UCSD-AML1 (cell line): ENCODE measurements at regions not wholly inside any gene's neighbourhood (a gene's known extent, or its start where the extent isn't known, plus 50 kb on each side); places are given as distances from the start of the nearest gene placed in this dataset.

Experiments
- DNase-seq: peaks from one replicate; lab custom pipeline; 2025; ENCODE audit not compliant: unreplicated experiment; lab: John Stamatoyannopoulos, UW

DNA sequence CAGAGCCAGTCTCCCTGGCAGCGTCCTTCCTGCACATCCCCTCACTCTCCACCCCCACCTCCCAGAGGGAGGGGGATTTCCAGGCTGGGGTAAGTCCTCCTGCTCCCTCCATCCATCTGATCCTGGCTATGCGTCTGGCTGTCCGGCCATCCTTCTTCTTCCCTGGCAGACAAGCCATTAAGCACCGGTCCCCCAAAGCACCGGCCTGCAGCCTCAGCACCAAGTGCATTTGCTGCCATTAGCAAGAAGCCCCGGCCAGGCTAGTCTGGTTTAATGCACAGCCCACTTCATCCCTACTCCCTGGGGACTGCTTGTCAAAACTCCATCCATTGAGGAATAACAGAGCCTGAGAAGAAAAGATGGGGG, 208.7 kb upstream of the IER5L start:
- no peak for DNase-seq

DNA sequence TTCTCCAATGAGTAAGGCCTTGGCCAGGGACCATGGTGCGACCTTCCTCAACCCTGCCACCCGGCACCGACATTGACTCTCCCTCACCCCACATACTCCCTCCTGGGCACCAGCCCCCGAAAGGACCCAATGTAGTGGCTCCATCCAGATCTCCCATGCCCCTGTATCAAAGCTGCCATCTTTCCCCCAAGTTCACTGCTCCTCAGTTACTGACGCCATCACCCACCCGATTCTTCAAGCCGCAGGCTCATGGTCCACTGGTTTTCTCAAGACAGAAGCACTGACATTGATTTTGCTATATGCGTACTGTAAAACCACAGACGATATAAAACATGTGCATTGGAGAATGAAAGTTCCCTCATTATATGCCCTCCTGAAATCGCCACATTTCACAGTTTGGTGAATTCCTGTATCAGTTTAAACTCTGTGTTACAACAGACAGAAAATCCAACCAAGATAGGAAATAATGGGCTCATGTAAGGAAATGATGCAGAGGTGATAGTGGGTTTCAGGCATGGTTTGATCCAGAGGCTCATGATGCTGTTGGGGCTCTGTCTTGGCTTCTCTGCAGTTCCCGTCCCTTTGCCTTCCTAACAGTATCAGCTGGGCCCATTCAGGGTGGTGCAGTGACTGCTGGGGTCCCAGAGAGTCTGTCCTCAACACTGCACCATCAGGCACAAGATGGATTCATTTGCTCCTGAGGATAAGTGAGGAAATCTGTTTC, 207.3 kb upstream of the IER5L start:
- no peak for DNase-seq

DNA sequence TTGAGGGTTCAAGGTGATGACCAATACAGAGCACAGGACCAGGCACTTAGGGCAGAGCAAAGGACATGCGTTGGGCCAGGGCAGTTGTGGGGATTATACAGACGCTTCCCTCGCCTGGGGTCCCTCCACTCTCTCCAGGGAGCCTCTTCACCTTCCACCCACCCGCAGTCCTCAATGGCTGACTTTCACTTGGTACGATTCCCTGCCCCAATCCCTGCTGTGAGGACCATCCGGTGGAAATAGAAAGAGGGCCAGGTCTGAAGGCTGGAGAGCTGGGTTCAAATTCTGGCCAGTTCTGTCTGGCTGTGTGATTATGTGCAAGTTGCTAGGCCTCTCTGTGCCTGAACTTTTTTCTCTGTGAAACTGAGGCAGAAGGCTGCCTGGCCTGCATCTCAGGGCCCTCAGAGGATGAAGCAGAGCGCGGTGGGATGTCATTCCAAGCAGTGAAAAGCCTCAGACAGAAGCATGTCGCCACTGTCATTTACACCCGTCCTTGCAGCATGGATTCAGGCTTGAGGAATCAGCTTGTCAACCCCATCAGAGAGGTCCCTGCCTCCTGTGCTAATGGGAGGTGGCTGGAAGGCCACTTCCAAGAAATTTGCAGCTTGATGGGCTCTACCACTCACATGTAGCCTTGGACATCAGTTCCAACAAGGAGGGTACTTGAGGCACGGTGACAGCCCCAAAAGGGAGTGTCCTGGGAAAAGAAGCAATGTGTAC, 206.6 kb upstream of the IER5L start:
- DNase-seq = no peak

DNA sequence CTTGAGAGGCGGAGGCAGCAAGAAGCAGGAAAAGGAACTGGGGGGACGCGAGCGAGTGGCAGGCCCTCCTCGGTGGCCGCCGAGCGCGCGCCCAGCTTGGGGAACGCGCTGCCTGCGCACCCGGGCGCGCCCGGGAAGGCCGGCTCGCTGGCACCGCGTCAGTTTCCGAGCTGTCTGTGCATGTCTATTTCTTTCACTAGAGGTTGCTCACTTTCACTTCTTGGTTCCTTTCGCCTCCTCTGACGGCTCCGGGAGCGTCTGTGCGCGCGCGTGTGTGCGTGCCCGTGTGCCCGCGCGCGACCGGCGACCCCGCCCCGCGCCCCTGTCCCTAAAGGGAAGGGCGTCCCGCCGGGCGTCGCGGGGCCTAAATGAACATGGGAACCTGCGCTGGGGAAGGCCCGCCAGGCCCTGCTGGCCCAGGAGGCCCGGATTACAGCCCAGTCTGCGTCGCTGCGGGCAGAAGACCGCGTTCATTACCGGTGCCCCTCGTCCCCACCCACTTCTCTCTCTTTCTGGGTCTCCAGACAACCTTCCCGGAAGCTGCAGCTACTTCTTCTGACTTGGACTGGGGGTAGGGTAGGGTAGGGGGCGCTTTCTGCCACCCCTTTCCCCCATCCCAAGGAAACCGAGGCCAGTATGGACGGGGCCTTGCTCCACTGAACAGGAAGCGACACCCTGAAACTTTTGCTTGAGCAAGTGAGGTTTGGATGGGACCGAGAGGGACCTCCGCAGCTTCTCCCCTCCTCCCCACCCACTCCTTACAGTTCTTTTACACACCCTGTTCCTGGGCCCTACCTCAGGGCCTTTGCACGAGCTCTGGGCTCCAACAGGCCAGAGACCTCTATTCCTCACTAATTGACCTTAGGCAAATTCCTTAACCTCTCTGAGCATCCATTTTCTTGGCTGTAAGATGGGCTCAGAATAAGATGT, 205.8 kb upstream of the IER5L start:
- peak; percentile 32 for DNase-seq

DNA sequence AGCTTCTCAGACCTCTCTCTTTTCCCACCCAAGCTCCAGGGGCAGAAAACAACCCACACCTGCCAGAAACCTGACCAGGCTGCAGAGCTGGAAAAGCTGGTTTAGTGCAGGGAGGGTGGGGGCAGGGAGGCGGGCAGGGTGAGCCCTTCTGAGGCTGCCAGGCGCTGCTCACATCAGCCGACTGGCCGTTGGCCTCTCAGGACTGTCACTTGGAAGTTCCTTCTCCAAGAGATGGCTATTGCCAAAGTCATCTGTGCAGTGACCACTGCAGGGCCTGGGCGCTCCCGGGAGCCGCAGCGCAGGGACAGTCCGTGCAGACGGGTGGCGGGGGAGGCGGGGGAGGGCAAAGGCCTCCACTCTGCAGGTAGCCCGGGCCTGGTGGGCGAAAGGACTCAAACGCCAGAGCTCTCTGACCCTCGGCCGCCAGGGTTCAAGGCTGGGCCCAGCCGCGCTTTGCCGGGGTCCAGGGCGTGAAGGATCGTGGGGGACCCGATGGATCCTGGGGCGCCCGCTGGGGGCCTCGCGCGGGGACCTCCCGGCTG, 205.0 kb upstream of the IER5L start:
- DNase-seq = no peak

DNA sequence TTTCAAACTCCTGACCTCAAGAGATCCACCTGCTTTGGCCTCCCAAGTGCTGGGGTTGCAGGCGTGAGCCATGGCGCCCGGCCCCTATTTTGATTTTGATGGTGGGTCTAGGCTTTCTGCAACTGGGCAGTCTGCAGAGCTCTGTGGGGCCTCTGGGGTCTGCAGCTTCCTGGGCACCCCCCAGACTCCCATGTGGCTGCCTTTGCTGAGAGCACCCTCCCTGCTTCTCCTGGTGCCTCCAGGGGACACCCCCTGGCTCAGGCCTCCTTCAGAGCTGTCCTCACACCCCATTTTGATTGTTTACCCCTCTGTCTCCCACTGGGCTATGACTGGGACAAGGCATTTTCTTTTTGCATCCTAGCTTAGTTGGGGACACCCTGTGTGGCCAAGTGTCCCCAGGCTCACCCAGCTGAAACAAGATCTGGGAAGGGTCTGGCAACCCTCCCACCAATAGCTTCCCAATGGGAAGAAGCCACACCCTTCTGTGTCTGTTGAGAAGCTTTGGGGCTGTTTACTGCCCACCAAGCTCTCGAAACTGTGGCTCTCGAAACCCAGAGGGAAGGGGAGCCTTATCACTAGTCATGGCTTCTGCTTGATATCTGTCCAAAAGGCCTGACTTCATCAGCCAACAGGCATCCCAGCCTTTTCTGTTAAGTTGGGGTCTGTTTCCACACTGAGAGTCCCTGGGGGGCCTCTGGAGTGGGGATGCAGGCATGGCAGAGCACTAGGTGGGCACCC, 204.4 kb upstream of the IER5L start:
- no peak for DNase-seq

DNA sequence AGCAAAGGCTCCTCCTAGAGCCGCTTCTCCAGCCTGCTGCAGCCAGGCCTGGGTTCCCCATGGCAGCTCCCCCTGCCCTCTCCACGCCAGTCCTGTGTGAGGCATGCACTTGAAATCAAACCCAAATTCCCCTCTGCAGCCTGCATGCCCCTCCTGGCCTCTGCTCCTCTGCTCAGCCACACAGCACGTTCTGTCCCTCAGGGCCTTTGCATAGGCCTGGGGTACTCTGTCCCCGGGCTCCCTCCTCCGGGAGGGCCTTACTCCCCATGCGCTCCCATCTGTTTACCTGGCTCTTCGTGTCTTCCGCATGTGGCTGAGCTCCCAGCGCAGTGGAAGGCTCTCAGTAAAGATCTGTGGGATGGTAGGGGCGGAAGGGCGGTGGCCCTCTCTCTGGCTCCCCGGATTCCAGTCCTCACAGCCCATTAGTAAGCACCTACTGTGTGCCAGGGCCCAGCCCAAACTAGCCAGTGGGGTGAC, 203.5 kb upstream of the IER5L start:
- DNase-seq = no peak

DNA sequence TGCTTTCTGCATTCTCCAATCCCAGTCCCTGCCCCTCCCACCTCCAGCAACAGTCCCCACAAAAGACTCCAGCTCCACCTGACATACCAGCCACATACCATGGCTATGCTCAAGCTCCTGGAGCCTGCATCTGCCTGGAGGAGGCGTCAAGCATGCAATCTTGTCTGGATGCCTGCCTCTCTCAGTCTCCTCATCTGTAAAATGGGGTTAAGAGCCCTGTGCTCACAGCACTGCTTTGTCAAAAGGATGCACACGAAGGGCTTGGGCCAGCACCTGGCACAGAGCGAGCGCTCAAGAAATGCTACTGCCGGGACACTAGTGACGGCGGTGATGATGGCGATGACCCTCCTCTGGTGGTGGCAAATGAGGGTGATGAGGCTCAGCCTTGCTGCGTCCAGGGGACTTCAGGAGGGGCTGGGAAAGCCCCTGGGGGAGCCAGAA, 202.9 kb upstream of the IER5L start:
- DNase-seq = no peak

DNA sequence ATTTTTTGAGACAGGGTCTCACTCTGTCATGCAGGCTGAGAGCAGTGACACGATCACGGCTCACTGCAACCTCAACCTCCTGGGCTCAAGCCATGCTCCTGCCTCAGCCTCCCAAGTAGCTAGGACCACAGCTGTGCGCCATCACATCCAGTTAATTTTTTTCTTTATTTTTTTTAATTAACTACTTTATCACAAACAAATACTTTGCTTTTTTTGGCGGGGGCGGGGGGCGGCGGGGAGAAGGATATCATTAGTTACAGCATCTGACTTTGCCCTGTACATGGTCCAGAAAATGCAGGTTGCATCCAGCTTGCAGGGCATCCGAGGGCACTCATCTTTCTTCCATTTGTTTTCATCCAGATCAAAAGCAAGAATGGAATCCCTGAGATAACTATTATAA, 201.8 kb upstream of the IER5L start:
- DNase-seq = no peak

DNA sequence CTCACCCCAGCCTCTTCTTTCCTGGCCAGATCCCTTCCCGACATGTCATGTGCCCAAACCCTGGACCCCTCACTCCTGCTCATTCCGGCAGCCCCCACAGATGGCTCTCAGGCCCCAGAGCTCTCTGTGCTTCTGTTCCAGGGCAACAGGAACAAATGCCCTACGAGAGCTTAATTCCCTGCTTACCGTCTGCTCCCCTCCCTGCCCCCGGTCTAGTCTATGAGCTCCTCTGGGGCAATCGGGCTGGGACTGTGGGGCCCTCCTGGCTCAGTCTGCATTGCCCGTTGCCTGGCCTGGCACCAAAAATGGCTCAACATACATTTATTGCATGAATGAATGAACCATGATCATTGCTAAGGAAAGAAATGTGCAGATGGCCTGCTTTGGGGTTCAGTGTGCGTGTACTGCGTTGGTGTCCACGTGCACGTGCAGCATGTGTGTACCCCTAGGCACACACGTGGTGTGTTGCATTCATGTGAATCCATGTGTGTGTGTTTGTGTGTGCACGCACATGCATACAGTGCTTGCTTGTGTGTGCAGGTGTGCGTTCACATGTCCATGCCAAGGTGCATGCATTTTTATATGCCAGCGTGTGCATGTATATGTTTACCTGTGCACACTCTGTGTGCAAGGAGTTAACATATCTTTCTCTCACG, 201.2 kb upstream of the IER5L start:
- no peak for DNase-seq

DNA sequence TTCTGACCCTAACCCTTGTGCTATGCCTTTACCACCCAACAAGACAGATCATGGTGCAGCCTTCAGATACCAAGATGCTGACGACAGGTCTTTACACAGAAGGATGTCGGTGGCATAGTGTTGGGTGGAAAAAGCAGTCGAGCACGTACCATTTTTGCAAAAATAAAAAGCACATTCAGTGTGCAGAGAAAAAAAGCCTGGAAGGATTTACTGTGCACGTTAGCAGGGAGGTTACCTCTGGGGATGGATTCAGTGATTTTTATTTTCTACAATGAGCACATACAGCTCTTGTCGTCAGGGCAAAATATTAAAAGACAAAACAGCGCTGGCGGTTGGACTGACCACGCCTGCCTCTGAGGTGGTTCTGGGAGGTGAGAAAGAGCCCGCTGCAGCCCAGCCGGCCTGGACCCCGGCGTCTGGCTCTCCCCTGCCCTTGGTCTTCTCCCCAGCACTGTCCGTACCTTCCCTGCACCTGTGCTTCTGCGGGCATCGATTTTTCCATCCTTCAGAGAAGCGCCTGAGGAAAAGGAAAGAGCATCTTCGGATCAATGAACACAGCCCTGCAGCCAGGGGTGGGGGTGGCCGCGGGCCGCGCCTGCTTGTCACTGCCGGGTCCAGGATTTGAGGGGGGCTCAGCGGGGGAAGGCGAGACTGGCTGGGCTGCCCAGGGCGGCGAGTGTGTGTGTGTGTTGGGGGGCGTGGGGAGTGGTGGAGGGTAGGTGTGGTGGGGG, 200.0 kb upstream of the IER5L start:
- DNase-seq = no peak

DNA sequence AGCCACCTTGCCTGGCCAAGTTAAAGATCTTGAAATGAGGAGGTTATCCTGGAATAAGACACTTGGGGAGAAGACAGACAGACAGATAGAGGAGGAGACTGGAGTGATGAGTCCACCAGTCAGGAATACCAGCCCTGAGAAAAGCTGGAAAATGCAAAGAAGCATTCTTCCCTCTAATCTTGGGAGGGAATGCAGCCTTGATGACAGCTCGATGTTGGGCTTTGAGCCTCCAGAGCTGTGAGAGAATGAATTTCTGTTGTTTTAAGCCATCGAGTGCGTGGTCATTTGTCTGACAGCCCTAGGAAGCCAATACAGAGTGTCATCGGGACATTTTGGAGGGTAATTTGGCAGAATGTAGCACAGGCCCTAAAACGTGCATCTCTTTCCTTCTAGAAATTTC, 199.1 kb upstream of the IER5L start:
- DNase-seq = no peak

DNA sequence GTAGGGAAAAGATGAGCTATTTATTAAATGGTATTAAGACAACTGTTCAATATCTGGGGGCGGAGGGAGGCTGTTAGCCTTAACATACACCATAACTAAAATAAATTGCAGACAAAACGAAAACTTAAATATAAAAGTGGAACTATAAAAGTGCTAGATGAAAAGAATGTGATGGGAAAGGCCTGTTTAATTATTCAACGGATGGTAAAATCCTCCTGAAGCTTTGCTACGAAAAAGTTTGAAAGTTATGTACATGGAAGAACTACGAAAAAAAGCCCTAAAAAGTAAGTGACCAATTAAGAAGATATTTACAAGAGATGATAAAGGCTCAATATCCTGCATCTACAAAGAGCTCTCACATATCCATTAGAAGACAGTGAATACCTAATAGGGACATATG, 197.8 kb upstream of the IER5L start:
- no peak for DNase-seq

DNA sequence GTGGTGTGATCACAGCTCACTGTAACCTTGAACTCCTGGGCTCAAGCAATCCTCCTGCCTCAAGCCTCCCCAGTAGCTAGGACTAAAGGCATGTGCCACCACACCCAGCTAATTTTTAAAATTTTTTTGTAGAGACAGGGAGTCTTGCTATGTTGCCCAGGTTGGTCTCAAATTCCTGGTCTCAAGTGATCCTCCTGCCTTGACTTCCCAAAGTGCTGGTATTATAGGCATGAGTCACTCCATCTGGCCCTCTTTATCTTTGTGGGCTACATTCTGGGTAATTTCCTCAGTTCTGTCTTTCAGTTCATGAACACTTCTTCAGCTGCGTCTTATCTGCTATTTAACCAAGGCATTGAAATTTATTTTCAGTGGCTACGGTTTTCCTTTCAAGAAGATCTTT, 196.6 kb upstream of the IER5L start:
- DNase-seq = no peak

DNA sequence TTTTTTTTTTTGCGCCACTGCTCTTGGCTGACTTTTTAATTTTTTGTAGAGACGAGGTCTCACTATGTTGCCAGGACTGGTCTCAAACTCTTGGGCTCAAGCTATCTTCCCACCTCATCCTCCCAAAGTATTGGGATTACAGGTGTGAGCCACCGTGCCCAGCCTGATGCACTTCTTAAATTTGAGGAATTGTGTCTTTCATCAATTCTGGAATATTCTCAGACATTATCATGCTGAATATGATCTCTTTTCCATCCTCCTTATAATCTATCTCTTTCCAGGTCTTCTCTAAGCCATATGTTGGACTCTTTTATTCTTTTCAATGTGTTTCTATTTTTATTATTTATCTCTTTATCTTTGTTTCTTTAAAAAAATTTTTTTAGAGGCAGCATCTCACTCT, 196.2 kb upstream of the IER5L start:
- no peak for DNase-seq

DNA sequence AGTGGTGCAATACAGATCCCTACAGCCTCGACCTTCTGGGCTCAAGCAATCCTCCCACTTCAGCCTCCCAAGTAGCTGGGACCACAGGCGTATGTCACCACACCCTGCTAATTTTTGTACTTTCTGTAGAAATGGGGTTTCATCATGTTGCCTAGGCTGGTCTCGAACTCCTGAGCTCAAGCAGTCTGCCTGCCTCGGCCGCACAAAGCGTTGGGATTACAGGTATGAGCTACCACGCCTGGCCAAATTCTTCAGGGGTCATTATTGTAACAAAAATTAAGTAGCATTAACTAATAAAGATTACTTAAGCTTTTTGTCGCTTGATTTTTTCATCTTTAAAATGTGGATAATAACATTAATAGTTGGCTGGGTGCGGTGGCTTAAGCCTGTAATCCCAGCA, 195.3 kb upstream of the IER5L start:
- no peak for DNase-seq

DNA sequence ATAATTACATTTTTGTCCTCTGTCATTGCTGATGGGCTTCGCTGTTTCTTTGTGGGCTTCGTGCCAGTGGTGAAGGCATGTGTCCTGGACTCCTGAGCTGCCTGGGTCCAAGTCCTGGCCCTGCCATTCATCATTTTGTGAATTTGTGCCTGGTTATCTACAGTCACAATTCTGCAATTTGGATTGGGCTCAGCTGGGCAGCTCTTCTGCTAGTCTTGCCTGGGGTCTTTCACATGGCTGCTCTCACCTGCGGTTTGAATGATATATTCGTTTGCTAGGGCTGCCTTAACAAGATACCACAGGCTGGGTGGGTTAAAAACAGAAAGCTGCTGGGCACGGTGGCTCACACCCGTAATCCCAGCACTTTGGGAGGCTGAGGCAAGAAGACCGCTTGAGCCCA, 192.7 kb upstream of the IER5L start:
- DNase-seq = no peak

DNA sequence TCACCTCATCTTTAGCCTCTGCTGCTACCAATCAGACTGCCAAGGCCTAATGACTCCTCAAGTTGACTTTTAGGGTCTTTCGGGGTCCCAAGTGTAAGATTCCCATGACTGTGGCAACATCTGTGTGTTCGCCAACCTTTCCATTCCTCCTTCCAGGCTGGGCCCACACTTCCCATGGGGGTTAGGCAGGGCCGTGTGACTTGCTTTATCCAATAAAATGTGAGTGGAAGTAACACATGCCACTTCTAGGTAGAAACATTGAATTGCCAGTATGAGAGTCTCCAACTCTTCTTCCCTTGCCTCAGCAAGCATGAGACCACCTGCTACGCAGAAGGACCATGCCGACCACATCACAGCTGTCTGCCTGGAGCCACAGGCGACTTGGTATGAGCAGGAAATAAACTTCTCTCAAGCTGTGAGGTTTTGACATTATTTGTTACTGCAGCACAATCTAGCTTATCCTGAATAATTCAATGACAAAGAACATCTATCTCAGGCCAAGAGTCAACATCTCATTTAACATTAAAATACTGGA, 190.4 kb upstream of the IER5L start:
- DNase-seq = no peak

DNA sequence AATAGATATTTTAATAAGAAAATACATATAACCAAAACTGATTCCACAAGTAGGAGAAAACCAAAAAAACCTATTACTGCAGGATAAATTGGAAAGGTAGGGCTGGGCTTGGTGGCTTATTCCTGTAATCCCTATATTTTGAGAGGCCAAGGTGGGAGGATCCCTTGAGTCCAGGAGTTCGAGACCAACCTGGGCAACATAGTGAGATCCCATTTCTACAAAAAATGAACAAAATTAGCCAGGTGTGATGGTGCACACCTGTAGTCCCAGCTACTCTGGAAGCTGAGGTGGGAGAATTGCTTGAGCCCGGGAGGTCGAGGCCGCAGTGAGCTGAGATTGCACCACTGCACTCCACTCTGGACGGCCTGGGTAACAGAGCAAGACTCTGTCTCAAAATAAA, 189.2 kb upstream of the IER5L start:
- DNase-seq = no peak
